Sigmoid colon (tissue), 3 donors: ENCODE measurements at regions not wholly inside any gene's neighbourhood (a gene's known extent, or its start where the extent isn't known, plus 50 kb on each side); places are given as distances from the start of the nearest gene placed in this dataset.

Experiments used
- POLR2A ChIP-seq, 2 donors: fragments of 450-650 bp; IDR thresholded peaks; one replicate each; pipeline ENCODE4 v1.6.1; 2016; ENCODE audit warnings: antibody characterized with exemption in 2 of 2, mild to moderate bottlenecking in 2 of 2, moderate library complexity in 2 of 2
- TF ChIP-seq, protein P1 (sequence below), 4 experiments: fragments of 450-650 bp in 3 of 4; fragments of 200-600 bp in 1 of 4; IDR thresholded peaks; one replicate each; pipeline ENCODE4 v1.5.1; 2016 to 2019; ENCODE audit warnings: antibody characterized with exemption in 4 of 4, mild to moderate bottlenecking in 3 of 4, moderate library complexity in 2 of 4

- TF ChIP-seq POLR2A (IDR thresholded peaks at IDR 0.05): no peak
- TF ChIP-seq, protein P1, sequence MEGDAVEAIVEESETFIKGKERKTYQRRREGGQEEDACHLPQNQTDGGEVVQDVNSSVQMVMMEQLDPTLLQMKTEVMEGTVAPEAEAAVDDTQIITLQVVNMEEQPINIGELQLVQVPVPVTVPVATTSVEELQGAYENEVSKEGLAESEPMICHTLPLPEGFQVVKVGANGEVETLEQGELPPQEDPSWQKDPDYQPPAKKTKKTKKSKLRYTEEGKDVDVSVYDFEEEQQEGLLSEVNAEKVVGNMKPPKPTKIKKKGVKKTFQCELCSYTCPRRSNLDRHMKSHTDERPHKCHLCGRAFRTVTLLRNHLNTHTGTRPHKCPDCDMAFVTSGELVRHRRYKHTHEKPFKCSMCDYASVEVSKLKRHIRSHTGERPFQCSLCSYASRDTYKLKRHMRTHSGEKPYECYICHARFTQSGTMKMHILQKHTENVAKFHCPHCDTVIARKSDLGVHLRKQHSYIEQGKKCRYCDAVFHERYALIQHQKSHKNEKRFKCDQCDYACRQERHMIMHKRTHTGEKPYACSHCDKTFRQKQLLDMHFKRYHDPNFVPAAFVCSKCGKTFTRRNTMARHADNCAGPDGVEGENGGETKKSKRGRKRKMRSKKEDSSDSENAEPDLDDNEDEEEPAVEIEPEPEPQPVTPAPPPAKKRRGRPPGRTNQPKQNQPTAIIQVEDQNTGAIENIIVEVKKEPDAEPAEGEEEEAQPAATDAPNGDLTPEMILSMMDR (IDR thresholded peaks at IDR 0.05): no peak
Measured at GRCh38 chr7:109522585-109522984, 952.9 kb downstream of the DNAJB9 start.
